HEK293 (cell line): ENCODE measurements at regions not wholly inside any gene's neighbourhood (a gene's known extent, or its start where the extent isn't known, plus 50 kb on each side); places are given as distances from the start of the nearest gene placed in this dataset.

Experiments used
- CTCF ChIA-PET: fragments of 350-600 bp; formaldehyde crosslinking; extraction: SDS; loops from one replicate; lab custom pipeline; 2021; ENCODE audit warnings: antibody characterized with exemption; lab: Yijun Ruan, JAX
- POLR2A ChIA-PET: fragments of 300-600 bp; formaldehyde crosslinking; extraction: SDS; loops from one replicate; lab custom pipeline; 2020; ENCODE audit warnings: antibody characterized with exemption, inconsistent platforms; lab: Yijun Ruan, JAX
- H3K27ac ChIP-seq: fragments of 200-500 bp; sonication (Bioruptor generic); 2 replicates; pipeline ENCODE4 v1.5.1; 2014; ENCODE audit warnings: low read depth, low read length, control low read depth, inconsistent platforms; ENCODE audit errors: extremely low read depth
- H3K36me3 ChIP-seq, 2 experiments: fragments of 200-500 bp in 1 of 2; sonication (Bioruptor generic) in 1 of 2; 1 replicate in 1 of 2; 2 replicates in 1 of 2; pipeline ENCODE4 v1.5.1; 2014 to 2017; ENCODE audit warnings: inconsistent platforms in 2 of 2, low read length in 2 of 2; ENCODE audit not compliant: control insufficient read depth in 2 of 2, insufficient read depth in 1 of 2
- H3K4me1 ChIP-seq: fragments of 200-500 bp; sonication (Bioruptor generic); 2 replicates; pipeline ENCODE4 v1.5.1; 2014; ENCODE audit warnings: mild to moderate bottlenecking, low read length, inconsistent platforms; ENCODE audit not compliant: control insufficient read depth, insufficient read depth
- H3K4me3 ChIP-seq: 2 replicates; pipeline ENCODE4 v1.5.1; 2011; ENCODE audit warnings: low read depth, mild to moderate bottlenecking, control low read depth, low read length, moderate library complexity
- H3K9me3 ChIP-seq: fragments of 200-500 bp; sonication (Bioruptor generic); 2 replicates; pipeline ENCODE4 v1.5.1; 2014; ENCODE audit warnings: low read depth, low read length, inconsistent platforms; ENCODE audit not compliant: control insufficient read depth, insufficient read depth
- GLIS1 ChIP-seq: fragments of 450-650 bp; formaldehyde crosslinking; IDR thresholded peaks from 2 replicates; pipeline ENCODE4 v1.5.1; 2016; ENCODE audit warnings: missing biosample characterization, missing genetic modification characterization
- IKZF3 ChIP-seq: fragments of 450-650 bp; IDR thresholded peaks from 2 replicates; pipeline ENCODE4 v1.5.0; 2018; ENCODE audit warnings: missing biosample characterization, mild to moderate bottlenecking, missing genetic modification characterization, moderate library complexity
- RBAK ChIP-seq: fragments of 450-650 bp; formaldehyde crosslinking; IDR thresholded peaks from 2 replicates; pipeline ENCODE4 v1.5.1; 2016; ENCODE audit warnings: missing biosample characterization, missing genetic modification characterization
- SP7 ChIP-seq: fragments of 450-650 bp; formaldehyde crosslinking; IDR thresholded peaks from 2 replicates; pipeline ENCODE4 v1.5.1; 2016; ENCODE audit warnings: missing biosample characterization, missing genetic modification characterization
- ZBTB17 ChIP-seq: fragments of 450-650 bp; formaldehyde crosslinking; IDR thresholded peaks from 2 replicates; pipeline ENCODE4 v1.5.1; 2016; ENCODE audit warnings: missing biosample characterization, missing genetic modification characterization
- ZBTB6 ChIP-seq: fragments of 450-650 bp; formaldehyde crosslinking; IDR thresholded peaks from 2 replicates; pipeline ENCODE4 v1.5.1; 2017; ENCODE audit warnings: missing biosample characterization, missing genetic modification characterization
- ZIC2 ChIP-seq: fragments of 450-650 bp; formaldehyde crosslinking; IDR thresholded peaks from 2 replicates; pipeline ENCODE4 v1.5.1; 2016; ENCODE audit warnings: missing biosample characterization, missing genetic modification characterization
- ZNF10 ChIP-seq: fragments of 450-650 bp; formaldehyde crosslinking; IDR thresholded peaks from 2 replicates; pipeline ENCODE4 v1.5.1; 2017; ENCODE audit warnings: missing biosample characterization, missing genetic modification characterization
- ZNF112 ChIP-seq: fragments of 450-650 bp; formaldehyde crosslinking; IDR thresholded peaks from 2 replicates; pipeline ENCODE4 v1.5.0; 2017; ENCODE audit warnings: missing biosample characterization, missing genetic modification characterization
- ZNF274 ChIP-seq, 2 experiments: fragments of 200-500 bp in 1 of 2; fragments of 450-650 bp in 1 of 2; sonication (Bioruptor generic) in 1 of 2; formaldehyde crosslinking in 1 of 2; IDR thresholded peaks; 2 replicates each; pipeline versions ENCODE4 v1.5.1 to v1.6.1; 2014 to 2016; ENCODE audit warnings: borderline replicate concordance in 1 of 2, inconsistent platforms in 1 of 2, low read length in 1 of 2, missing biosample characterization in 1 of 2, missing genetic modification characterization in 1 of 2
- ZNF280D ChIP-seq: fragments of 450-650 bp; formaldehyde crosslinking; IDR thresholded peaks from 2 replicates; pipeline ENCODE4 v1.5.1; 2016; ENCODE audit warnings: missing biosample characterization, missing genetic modification characterization
- ZNF341 ChIP-seq: fragments of 450-650 bp; formaldehyde crosslinking; IDR thresholded peaks from 2 replicates; pipeline ENCODE4; 2016; ENCODE audit warnings: low read depth, missing biosample characterization, missing genetic modification characterization
- ZNF510 ChIP-seq: fragments of 450-650 bp; formaldehyde crosslinking; IDR thresholded peaks from 2 replicates; pipeline ENCODE4 v1.5.1; 2018; ENCODE audit warnings: mild to moderate bottlenecking, missing genetic modification characterization, missing biosample characterization; ENCODE audit not compliant: insufficient replicate concordance
- ZNF514 ChIP-seq: fragments of 450-650 bp; formaldehyde crosslinking; IDR thresholded peaks from 2 replicates; pipeline ENCODE4 v1.5.1; 2016; ENCODE audit warnings: missing biosample characterization, missing genetic modification characterization
- ZNF76 ChIP-seq: fragments of 450-650 bp; formaldehyde crosslinking; IDR thresholded peaks from 2 replicates; pipeline ENCODE4; 2016; ENCODE audit warnings: low read depth, missing biosample characterization, missing genetic modification characterization, borderline replicate concordance
- ZNF791 ChIP-seq: fragments of 450-650 bp; formaldehyde crosslinking; IDR thresholded peaks from 2 replicates; pipeline ENCODE4 v1.5.1; 2016; ENCODE audit warnings: missing biosample characterization, missing genetic modification characterization
- ZNF843 ChIP-seq: fragments of 450-650 bp; formaldehyde crosslinking; IDR thresholded peaks from 2 replicates; pipeline ENCODE4 v1.5.1; 2016; ENCODE audit warnings: missing biosample characterization, missing genetic modification characterization
- TF ChIP-seq, protein P1 (sequence below): fragments of 450-650 bp; formaldehyde crosslinking; IDR thresholded peaks from 2 replicates; pipeline ENCODE4 v1.5.1; 2016; ENCODE audit warnings: missing biosample characterization, missing genetic modification characterization, low read depth
- TF ChIP-seq, protein P2 (sequence below): fragments of 450-650 bp; formaldehyde crosslinking; IDR thresholded peaks from 2 replicates; pipeline ENCODE4 v1.5.1; 2016; ENCODE audit warnings: missing biosample characterization, missing genetic modification characterization
- TF ChIP-seq, protein P3 (sequence below): fragments of 450-650 bp; formaldehyde crosslinking; IDR thresholded peaks from 2 replicates; pipeline ENCODE4 v1.5.1; 2016; ENCODE audit warnings: missing biosample characterization, missing genetic modification characterization

GRCh38 chr9:109953813-109954497 lies 174.0 kb downstream of the PALM2AKAP2 start:
- no peak overlapping the region for H3K4me3 ChIP-seq
- POLR2A ChIA-PET = no interaction called here
- CTCF ChIA-PET = interaction anchor here (0.6 kb wide), 1 partner anchor 26 kb away, joined by 3 read pairs; no protein-coding TSS in a partner anchor
- H3K9me3 ChIP-seq = no peaks in the 10 kb centered on the region
- H3K27ac ChIP-seq = no peak overlapping the region
- TF ChIP-seq ZNF791 (tag by site-specific recombination) (no peak), ZNF76 (tag by site-specific recombination) (no peak), RBAK (tag by site-specific recombination) (no peak), SP7 (tag by site-specific recombination) (no peak), ZNF514 (no peak), IKZF3 (tag by site-specific recombination) (no peak), ZNF341 (no peak)
- TF ChIP-seq, protein P1, sequence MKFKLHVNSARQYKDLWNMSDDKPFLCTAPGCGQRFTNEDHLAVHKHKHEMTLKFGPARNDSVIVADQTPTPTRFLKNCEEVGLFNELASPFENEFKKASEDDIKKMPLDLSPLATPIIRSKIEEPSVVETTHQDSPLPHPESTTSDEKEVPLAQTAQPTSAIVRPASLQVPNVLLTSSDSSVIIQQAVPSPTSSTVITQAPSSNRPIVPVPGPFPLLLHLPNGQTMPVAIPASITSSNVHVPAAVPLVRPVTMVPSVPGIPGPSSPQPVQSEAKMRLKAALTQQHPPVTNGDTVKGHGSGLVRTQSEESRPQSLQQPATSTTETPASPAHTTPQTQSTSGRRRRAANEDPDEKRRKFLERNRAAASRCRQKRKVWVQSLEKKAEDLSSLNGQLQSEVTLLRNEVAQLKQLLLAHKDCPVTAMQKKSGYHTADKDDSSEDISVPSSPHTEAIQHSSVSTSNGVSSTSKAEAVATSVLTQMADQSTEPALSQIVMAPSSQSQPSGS = no peak
- H3K4me1 ChIP-seq = no peaks in the 10 kb centered on the region; the same call in 1 of the 2 replicates
- no peaks in the 10 kb centered on the region for H3K36me3 ChIP-seq

DNA sequence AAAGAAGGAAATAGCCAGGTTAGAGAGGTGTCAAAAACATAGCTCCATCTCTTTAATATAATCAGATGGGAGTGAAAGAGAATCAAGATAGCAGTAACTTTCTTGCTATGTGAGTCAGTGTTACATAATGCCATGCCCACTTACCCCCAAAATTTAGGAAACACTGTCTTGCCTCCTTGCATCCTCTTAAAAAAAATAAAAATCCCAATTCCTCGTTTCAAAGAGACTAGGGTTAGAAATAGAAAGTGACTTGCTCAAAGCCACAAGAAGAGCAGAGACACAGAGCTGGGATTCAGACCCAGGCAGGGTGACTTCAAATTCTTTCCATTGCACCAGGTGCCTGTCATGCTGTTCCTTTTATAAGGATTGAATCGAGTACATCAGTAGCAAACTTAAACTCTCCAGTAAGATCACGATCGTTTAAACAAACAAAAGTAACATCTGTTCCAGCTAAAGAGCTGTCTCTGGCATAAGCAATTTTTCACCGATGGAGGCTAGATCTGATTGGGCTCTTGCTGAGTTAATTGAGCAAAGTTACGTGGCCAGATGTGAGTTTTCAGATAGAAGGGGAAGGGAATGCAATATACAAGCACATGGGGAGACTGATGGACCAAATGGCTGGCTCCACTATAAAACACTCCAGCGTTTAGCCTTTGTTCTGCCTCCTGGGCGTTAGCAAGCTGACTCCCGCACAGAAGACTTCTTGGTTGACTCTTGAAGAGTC lies 176.9 kb downstream of the PALM2AKAP2 start:
- POLR2A ChIA-PET = no interaction called here
- H3K4me1 ChIP-seq = no peaks in the 10 kb centered on the region; the same call in 1 of the 2 replicates
- H3K4me3 ChIP-seq = no peak overlapping the region
- H3K9me3 ChIP-seq = no peaks in the 10 kb centered on the region
- no peaks in the 10 kb centered on the region for H3K36me3 ChIP-seq
- 0 out of 2 replicates have a peak, but pooled peaks have one; percentile 10 for TF ChIP-seq ZIC2 (tag by site-specific recombination)
- TF ChIP-seq, protein P2, sequence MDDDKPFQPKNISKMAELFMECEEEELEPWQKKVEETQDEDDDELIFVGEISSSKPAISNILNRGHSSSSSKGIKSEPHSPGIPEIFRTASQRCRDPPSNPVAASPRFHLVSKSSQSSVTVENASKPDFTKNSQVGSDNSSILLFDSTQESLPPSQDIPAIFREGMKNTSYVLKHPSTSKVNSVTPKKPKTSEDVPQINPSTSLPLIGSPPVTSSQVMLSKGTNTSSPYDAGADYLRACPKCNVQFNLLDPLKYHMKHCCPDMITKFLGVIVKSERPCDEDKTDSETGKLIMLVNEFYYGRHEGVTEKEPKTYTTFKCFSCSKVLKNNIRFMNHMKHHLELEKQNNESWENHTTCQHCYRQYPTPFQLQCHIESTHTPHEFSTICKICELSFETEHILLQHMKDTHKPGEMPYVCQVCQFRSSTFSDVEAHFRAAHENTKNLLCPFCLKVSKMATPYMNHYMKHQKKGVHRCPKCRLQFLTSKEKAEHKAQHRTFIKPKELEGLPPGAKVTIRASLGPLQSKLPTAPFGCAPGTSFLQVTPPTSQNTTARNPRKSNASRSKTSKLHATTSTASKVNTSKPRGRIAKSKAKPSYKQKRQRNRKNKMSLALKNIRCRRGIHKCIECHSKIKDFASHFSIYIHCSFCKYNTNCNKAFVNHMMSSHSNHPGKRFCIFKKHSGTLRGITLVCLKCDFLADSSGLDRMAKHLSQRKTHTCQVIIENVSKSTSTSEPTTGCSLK = no peak
- peak; percentile 42; the same call in 1 of the 2 replicates for TF ChIP-seq ZBTB17
- TF ChIP-seq ZNF510 = no peak
- TF ChIP-seq GLIS1 (tag by site-specific recombination) = peak; percentile 52
- TF ChIP-seq, all 188 proteins: peak for 3
- H3K27ac ChIP-seq = no peak overlapping the region
- CTCF ChIA-PET = interaction anchor here (0.6 to 1.4 kb wide), 3 partner anchors 72 to 316 kb away, joined by 3 to 4 read pairs (median 4); no protein-coding TSS in a partner anchor

DNA sequence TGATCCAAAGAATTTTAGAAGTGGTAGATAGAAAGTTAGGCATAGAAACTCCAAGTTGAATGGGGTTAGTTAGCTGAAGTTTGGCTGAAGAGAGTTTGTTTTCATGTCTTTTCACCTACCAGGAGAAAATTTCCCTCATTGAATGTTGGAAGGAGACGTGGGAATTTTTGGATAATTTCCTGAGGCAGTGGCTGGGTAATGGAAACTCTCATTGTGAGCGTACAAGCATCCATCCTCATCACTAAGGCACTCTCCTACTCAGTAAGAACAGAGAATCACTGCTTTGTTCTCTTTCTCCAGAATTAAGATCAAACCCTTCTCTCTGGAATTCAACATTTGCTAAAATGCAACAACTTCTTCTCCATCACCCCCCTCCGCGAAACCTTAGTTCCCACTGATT lies 179.7 kb downstream of the PALM2AKAP2 start:
- no peaks in the 10 kb centered on the region; the same call in 1 of the 2 replicates for H3K4me1 ChIP-seq
- CTCF ChIA-PET = no interaction called here
- POLR2A ChIA-PET = interaction anchor here (0.6 kb wide), 1 partner anchor 88 kb away, joined by 3 read pairs; no protein-coding TSS in a partner anchor

More for the DNA sequence above, 179.7 kb downstream of the PALM2AKAP2 start:
- no peak overlapping the region for H3K4me3 ChIP-seq
- TF ChIP-seq ZNF280D (no peak), ZBTB6 (no peak), ZNF274 (IDR thresholded peaks at IDR 0.05; ENCODE audit: low read length) (no peak), ZNF274 (tag by site-specific recombination; IDR thresholded peaks at IDR 0.05; ENCODE audit: borderline replicate concordance) (no peak), ZNF843 (tag by site-specific recombination) (no peak), ZNF10 (no peak), ZNF112 (tag by site-specific recombination) (no peak)
- TF ChIP-seq, protein P3, sequence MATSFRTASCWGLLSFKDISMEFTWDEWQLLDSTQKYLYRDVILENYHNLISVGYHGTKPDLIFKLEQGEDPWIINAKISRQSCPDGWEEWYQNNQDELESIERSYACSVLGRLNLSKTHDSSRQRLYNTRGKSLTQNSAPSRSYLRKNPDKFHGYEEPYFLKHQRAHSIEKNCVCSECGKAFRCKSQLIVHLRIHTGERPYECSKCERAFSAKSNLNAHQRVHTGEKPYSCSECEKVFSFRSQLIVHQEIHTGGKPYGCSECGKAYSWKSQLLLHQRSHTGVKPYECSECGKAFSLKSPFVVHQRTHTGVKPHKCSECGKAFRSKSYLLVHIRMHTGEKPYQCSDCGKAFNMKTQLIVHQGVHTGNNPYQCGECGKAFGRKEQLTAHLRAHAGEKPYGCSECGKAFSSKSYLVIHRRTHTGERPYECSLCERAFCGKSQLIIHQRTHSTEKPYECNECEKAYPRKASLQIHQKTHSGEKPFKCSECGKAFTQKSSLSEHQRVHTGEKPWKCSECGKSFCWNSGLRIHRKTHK (tag by site-specific recombination) = no peak
- H3K36me3 ChIP-seq = no peaks in the 10 kb centered on the region
- no peak overlapping the region for H3K27ac ChIP-seq
- H3K9me3 ChIP-seq = no peaks in the 10 kb centered on the region
